D341Med (cell line): ENCODE measurements at regions not wholly inside any gene's neighbourhood (a gene's known extent, or its start where the extent isn't known, plus 50 kb on each side); places are given as distances from the start of the nearest gene placed in this dataset.

ENCODE experiments used
- DNase-seq: peaks from one replicate; pipeline ENCODE4 v3.0.0; 2012; ENCODE audit warnings: low spot score

GRCh38 chr5:178808886-178809285 lies 50.9 kb upstream of the ZNF354B start:
- no peak for DNase-seq

GRCh38 chr5:178801021-178801420 lies 58.7 kb upstream of the ZNF354B start:
- DNase-seq: no peak

- no peak for DNase-seq
Observed at GRCh38 chr5:178797546-178798440, 62.0 kb upstream of the ZNF354B start.

- DNase-seq: no peak
Observed at GRCh38 chr5:178797101-178797521, 62.6 kb upstream of the ZNF354B start.

GRCh38 chr5:178796165-178796945 lies 63.4 kb upstream of the ZNF354B start:
- no peak for DNase-seq

GRCh38 chr5:178794433-178794832 lies 64.0 kb upstream of the ZNF354A start:
- DNase-seq: no peak

GRCh38 chr5:178793696-178794095 lies 63.2 kb upstream of the ZNF354A start:
- no peak for DNase-seq

GRCh38 chr5:178793151-178793550 lies 62.7 kb upstream of the ZNF354A start:
- DNase-seq: peak; percentile 55

- no peak for DNase-seq
Observed at GRCh38 chr5:178791976-178792375, 61.5 kb upstream of the ZNF354A start.

- no peak for DNase-seq
Observed at GRCh38 chr5:178790371-178790770, 59.9 kb upstream of the ZNF354A start.

- no peak for DNase-seq
Observed at GRCh38 chr5:178788381-178789085, 58.1 kb upstream of the ZNF354A start.

- DNase-seq: no peak
Observed at GRCh38 chr5:178787889-178788288, 57.4 kb upstream of the ZNF354A start.

GRCh38 chr5:178786859-178787499 lies 56.5 kb upstream of the ZNF354A start:
- no peak for DNase-seq

GRCh38 chr5:178786417-178786816 lies 56.0 kb upstream of the ZNF354A start:
- DNase-seq: no peak

GRCh38 chr5:178785999-178786398 lies 55.5 kb upstream of the ZNF354A start:
- DNase-seq: no peak

GRCh38 chr5:178784391-178784790 lies 53.9 kb upstream of the ZNF354A start:
- no peak for DNase-seq

GRCh38 chr5:178781936-178782335 lies 51.5 kb upstream of the ZNF354A start:
- DNase-seq: no peak

- no peak for DNase-seq
Observed at GRCh38 chr5:178780581-178781498, 50.4 kb upstream of the ZNF354A start.
